ENCODE measurements at regions not wholly inside any gene's neighbourhood (a gene's known extent, or its start where the extent isn't known, plus 50 kb on each side); places are given as distances from the start of the nearest gene placed in this dataset.

GRCh38 chr12:3951380-3952135, 78.4 kb upstream of the PARP11 start:
- no peak for TF ChIP-seq CTCF (IDR thresholded peaks at IDR 0.05)
- TF ChIP-seq REST (IDR thresholded peaks at IDR 0.05; ENCODE audit: insufficient read depth in 1 of 2, low read depth in 2 of 2, low read length in 1 of 2): no peak
- TF ChIP-seq POLR2AphosphoS5 (IDR thresholded peaks at IDR 0.05; ENCODE audit: low read depth, low read length): no peak
- TF ChIP-seq SIN3A (IDR thresholded peaks at IDR 0.05; ENCODE audit: borderline replicate concordance, insufficient read depth, low read depth, low read length): no peak
